OCI-LY7 (cell line): ENCODE measurements at regions not wholly inside any gene's neighbourhood (a gene's known extent, or its start where the extent isn't known, plus 50 kb on each side); places are given as distances from the start of the nearest gene placed in this dataset.

Source experiments
- CTCF ChIP-seq: fragments of 200-600 bp; sonication (generic); conservative IDR thresholded peaks from 2 replicates; pipeline ENCODE4 v1.5.1; 2014; ENCODE audit warnings: mild to moderate bottlenecking, antibody characterized with exemption, low read length, moderate library complexity, mixed read lengths
- EZH2phosphoT487 ChIP-seq: fragments of 200-600 bp; sonication (generic); IDR thresholded peaks from 2 replicates; pipeline ENCODE4 v1.6.1; 2018; ENCODE audit warnings: low read depth, borderline replicate concordance, mild to moderate bottlenecking, mixed run types, antibody characterized with exemption, low read length, moderate library complexity, mixed read lengths

GRCh38 chr2:105180491-105180972, 61.0 kb upstream of the GPR45 start:
- TF ChIP-seq CTCF (no peak), EZH2phosphoT487 (no peak)
